Ovary (tissue), 7 donors: ENCODE measurements at regions not wholly inside any gene's neighbourhood (a gene's known extent, or its start where the extent isn't known, plus 50 kb on each side); places are given as distances from the start of the nearest gene placed in this dataset.

Source experiments
- DNase-seq, 5 donors: peaks; one replicate each; pipeline ENCODE4 v3.0.0-alpha.2; 2019 to 2020
- H3K27ac ChIP-seq, 2 donors: fragments of 200-600 bp; one replicate each; pipeline versions ENCODE4 v1.5.1 to v1.8.0; 2019 to 2022
- H3K27me3 ChIP-seq: fragments of 200-600 bp; one replicate; pipeline ENCODE4 v1.8.0; 2022
- H3K36me3 ChIP-seq: fragments of 200-600 bp; sonication (generic); one replicate; pipeline ENCODE4 v1.5.1; 2019
- H3K4me1 ChIP-seq: one replicate; pipeline ENCODE4 v1.8.1; 2013; ENCODE audit warnings: mild to moderate bottlenecking, moderate library complexity; ENCODE audit not compliant: insufficient read depth
- H3K4me3 ChIP-seq: fragments of 200-600 bp; sonication (generic); one replicate; pipeline ENCODE4 v1.5.1; 2017
- H3K9me3 ChIP-seq, 2 donors: fragments of 200-600 bp in 1 of 2; sonication (generic) in 1 of 2; one replicate each; pipeline versions ENCODE4 v1.5.1 to v1.8.1; 2013 to 2019; ENCODE audit warnings: mild to moderate bottlenecking in 1 of 2, moderate library complexity in 1 of 2
- CTCF ChIP-seq, 3 donors: fragments of 450-650 bp in 2 of 3; fragments of 200-600 bp in 1 of 3; IDR thresholded peaks; one replicate each; pipeline versions ENCODE4 v1.5.1 to v1.8.0; 2016 to 2022; ENCODE audit warnings: antibody characterized with exemption in 3 of 3, mild to moderate bottlenecking in 1 of 3
- EP300 ChIP-seq: sonication (generic); formaldehyde crosslinking; IDR thresholded peaks from one replicate; pipeline ENCODE4 v1.6.1; 2017; ENCODE audit warnings: antibody characterized with exemption
- POLR2A ChIP-seq: fragments of 450-650 bp; IDR thresholded peaks from one replicate; pipeline ENCODE4 v1.6.1; 2017; ENCODE audit warnings: antibody characterized with exemption, mild to moderate bottlenecking, moderate library complexity
- WGBS, 3 donors: extraction: QIAGEN DNeasy Blood & Tissue Kit in 1 of 3; methylation state at CpG; one replicate each; pipeline versions ENCODE4 v1.1.5 to v1.1.7; 2013 to 2017; 5-methylcytosine and 5-hydroxymethylcytosine counted together
- intact Hi-C, 4 donors: fragments of 100-400 bp; cut with DNase I; formaldehyde crosslinking; loops; one replicate each; pipeline versions ENCODE4 v1.11.0 to v1.15.1; 2022 to 2023
- donor health status: DM: no; HTN: no; CAD: no; lungs with moderate emphysema.
- donor health status: DM: no; HTN: no; CAD: no.
- donor health status: Bipolar disorder and iron deficiency.
- donor health status: DM: no; HTN: no; CAD: no.
- donor health status: DM: yes; HTN: yes; CAD: no.

- DNase-seq, result no peak
- 43 to 46% (median 45%) methylated on average over 2 of the region's 2 CpGs for WGBS, 3 donors
- no peaks in the 10 kb centered on the region for H3K36me3 ChIP-seq
- H3K27me3 ChIP-seq, result no peaks in the 10 kb centered on the region
- intact Hi-C loops, result no loop called here
- H3K4me1 ChIP-seq, result no peaks in the 10 kb centered on the region
- H3K27ac ChIP-seq, result no peak overlapping the region
- TF ChIP-seq POLR2A (no peak), CTCF (IDR thresholded peaks at IDR 0.05) (no peak), EP300 (no peak)
- H3K9me3 ChIP-seq, result no peaks in the 10 kb centered on the region
- no peak overlapping the region for H3K4me3 ChIP-seq
Measured at GRCh38 chr4:8679032-8679431, 86.5 kb downstream of the CPZ start.

- Histone ChIP-seq H3K27me3 (no peaks in the 10 kb centered on the region), H3K36me3 (no peaks in the 10 kb centered on the region), H3K27ac (no peak overlapping the region), H3K4me1 (no peaks in the 10 kb centered on the region), H3K4me3 (no peak overlapping the region), H3K9me3 (no peaks in the 10 kb centered on the region)
- TF ChIP-seq CTCF (IDR thresholded peaks at IDR 0.05), result no peak
- no peak for TF ChIP-seq EP300
- no peak for TF ChIP-seq POLR2A
- 89 to 93% (median 90%) methylated on average over 11 of the region's 11 CpGs for WGBS, 3 donors
- intact Hi-C loops, result no loop called here
- peak in 1 of 5 donors; percentile 17 for DNase-seq
Measured at GRCh38 chr4:8676676-8677075, 84.1 kb downstream of the CPZ start.

- TF ChIP-seq EP300 (no peak), CTCF (IDR thresholded peaks at IDR 0.05) (no peak), POLR2A (no peak)
- Histone ChIP-seq H3K27me3 (no peaks in the 10 kb centered on the region), H3K36me3 (no peaks in the 10 kb centered on the region), H3K4me3 (no peak overlapping the region), H3K9me3 (no peaks in the 10 kb centered on the region), H3K27ac (no peak overlapping the region), H3K4me1 (no peaks in the 10 kb centered on the region)
- DNase-seq, result no peak
- 79 to 86% (median 80%) methylated on average over 7 of the region's 7 CpGs for WGBS, 3 donors
- intact Hi-C loops, result no loop called here
Measured at GRCh38 chr4:8675906-8676305, 83.3 kb downstream of the CPZ start.

- 17 to 22% (median 18%) methylated on average over 9 to 10 of the region's 10 CpGs for WGBS, 3 donors
- TF ChIP-seq EP300 (no peak), CTCF (IDR thresholded peaks at IDR 0.05) (no peak), POLR2A (no peak)
- Histone ChIP-seq H3K36me3 (no peaks in the 10 kb centered on the region), H3K4me1 (no peaks in the 10 kb centered on the region), H3K27me3 (no peaks in the 10 kb centered on the region), H3K4me3 (no peak overlapping the region), H3K27ac (no peak overlapping the region), H3K9me3 (no peaks in the 10 kb centered on the region)
- intact Hi-C loops, result no loop called here
- peak in 1 of 5 donors; percentile 28 for DNase-seq
Measured at GRCh38 chr4:8675383-8675782, 82.8 kb downstream of the CPZ start.
